Chondrocyte (in vitro differentiated cells): ENCODE measurements at regions not wholly inside any gene's neighbourhood (a gene's known extent, or its start where the extent isn't known, plus 50 kb on each side); places are given as distances from the start of the nearest gene placed in this dataset.
"Not testable (repeated sequence)": the region's sequence is repeated elsewhere in the genome, so short reads cannot be mapped to it uniquely, and the experiment has no call there.

Experiments used
- DNase-seq: peaks from one replicate; pipeline ENCODE4 v3.0.0; 2021; ENCODE audit warnings: mixed read lengths, low spot score
- H3K27ac Mint-ChIP-seq: one replicate; pipeline ENCODE4 v1.8.0; 2021; ENCODE audit warnings: mild to moderate bottlenecking, moderate library complexity, mixed read lengths; ENCODE audit not compliant: unreplicated experiment
- H3K27me3 Mint-ChIP-seq: 2 replicates; pipeline ENCODE4 v1.8.0; 2021; ENCODE audit warnings: low read depth, mixed read lengths
- H3K36me3 Mint-ChIP-seq: 2 replicates; pipeline ENCODE4 v1.8.0; 2021; ENCODE audit warnings: low read depth, mixed read lengths
- H3K4me1 Mint-ChIP-seq: 2 replicates; pipeline ENCODE4 v1.8.0; 2021; ENCODE audit warnings: low read depth, mild to moderate bottlenecking, mixed read lengths
- H3K4me3 Mint-ChIP-seq: one replicate; pipeline ENCODE4 v1.8.0; 2021; ENCODE audit warnings: mild to moderate bottlenecking, moderate library complexity, mixed read lengths; ENCODE audit not compliant: unreplicated experiment
- H3K9me3 Mint-ChIP-seq: 2 replicates; pipeline ENCODE4 v1.8.0; 2021; ENCODE audit warnings: low read depth, mixed read lengths
- TF ChIP-seq, protein P1 (sequence below): fragments of 200-600 bp; sonication (generic); IDR thresholded peaks from 2 replicates; pipeline ENCODE4 v1.5.0; 2021; ENCODE audit warnings: antibody characterized with exemption, mild to moderate bottlenecking, moderate library complexity

DNA sequence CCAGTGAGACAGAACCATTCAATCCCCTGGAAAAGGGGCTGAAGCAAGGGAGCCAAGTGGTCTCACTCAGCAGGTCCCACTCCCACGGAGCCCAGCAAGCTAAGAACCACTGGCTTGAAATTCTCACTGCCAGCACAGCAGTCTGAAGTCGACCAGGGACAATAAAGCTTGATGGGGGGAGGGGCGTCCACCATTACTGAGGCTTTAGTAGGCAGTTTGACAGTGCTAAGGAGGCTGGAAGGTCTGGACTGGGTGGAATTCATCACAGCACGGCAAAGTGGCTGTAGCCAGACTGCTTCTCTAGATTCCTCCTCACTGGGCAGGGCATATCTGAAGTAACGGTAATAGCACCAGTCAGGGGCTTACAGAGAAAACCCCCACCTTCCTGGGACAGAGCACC lies 105.4 kb upstream of the GORAB start:
- H3K4me1 Mint-ChIP-seq = peaks cover 4% of the 10 kb centered on the region
- no peak overlapping the region for H3K27ac Mint-ChIP-seq
- TF ChIP-seq, protein P1, sequence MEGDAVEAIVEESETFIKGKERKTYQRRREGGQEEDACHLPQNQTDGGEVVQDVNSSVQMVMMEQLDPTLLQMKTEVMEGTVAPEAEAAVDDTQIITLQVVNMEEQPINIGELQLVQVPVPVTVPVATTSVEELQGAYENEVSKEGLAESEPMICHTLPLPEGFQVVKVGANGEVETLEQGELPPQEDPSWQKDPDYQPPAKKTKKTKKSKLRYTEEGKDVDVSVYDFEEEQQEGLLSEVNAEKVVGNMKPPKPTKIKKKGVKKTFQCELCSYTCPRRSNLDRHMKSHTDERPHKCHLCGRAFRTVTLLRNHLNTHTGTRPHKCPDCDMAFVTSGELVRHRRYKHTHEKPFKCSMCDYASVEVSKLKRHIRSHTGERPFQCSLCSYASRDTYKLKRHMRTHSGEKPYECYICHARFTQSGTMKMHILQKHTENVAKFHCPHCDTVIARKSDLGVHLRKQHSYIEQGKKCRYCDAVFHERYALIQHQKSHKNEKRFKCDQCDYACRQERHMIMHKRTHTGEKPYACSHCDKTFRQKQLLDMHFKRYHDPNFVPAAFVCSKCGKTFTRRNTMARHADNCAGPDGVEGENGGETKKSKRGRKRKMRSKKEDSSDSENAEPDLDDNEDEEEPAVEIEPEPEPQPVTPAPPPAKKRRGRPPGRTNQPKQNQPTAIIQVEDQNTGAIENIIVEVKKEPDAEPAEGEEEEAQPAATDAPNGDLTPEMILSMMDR = no peak
- H3K36me3 Mint-ChIP-seq = peaks cover 12% of the 10 kb centered on the region
- no peak overlapping the region for H3K4me3 Mint-ChIP-seq
- peaks cover 19% of the 10 kb centered on the region for H3K9me3 Mint-ChIP-seq
- no peaks in the 10 kb centered on the region for H3K27me3 Mint-ChIP-seq
- no peak for DNase-seq

DNA sequence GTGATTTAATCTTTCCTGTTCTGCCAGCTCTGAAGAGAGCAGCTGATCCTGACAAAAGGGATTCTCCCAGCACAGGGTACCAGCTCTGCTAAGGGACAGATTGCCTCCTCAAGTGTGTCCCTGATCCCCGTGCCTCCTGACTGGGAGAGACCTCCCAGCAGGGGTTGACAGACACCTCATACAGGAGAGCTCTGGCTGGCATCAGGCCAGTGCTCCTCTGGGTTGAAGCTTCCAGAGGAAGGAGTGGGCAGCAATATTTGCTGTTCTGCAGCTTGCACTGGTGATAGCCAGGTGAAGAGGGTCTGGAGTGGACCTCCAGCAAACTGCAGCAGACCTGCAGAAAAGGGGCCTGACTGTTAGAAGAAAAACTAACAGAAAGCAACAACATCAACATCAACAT lies 105.0 kb upstream of the GORAB start:
- peaks cover 12% of the 10 kb centered on the region for H3K36me3 Mint-ChIP-seq
- peaks cover 19% of the 10 kb centered on the region for H3K9me3 Mint-ChIP-seq
- H3K27ac Mint-ChIP-seq, H3K4me3 Mint-ChIP-seq, H3K4me1 Mint-ChIP-seq, DNase-seq, H3K27me3 Mint-ChIP-seq: not testable (repeated sequence)

DNA sequence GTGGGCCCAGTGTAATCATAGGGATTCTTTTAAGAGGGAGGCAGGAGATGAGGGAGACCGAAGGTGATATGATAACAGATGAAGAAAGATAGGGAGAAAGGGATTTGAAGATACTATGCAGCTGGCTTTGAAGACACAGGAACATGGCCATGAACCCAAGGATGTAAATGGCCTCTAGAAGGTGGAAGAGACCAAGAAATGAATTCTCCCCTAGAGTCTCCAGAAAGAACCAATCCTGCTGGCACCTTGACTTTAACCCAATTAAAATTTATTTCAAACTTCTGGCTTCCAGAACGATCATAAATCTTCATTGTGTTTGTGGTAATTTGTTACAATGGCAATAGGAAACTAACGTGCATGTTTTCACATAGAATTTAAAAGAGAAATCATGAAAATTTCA lies 95.0 kb upstream of the GORAB start:
- no peaks in the 10 kb centered on the region for H3K36me3 Mint-ChIP-seq
- no peaks in the 10 kb centered on the region for H3K27me3 Mint-ChIP-seq
- peaks cover 5% of the 10 kb centered on the region for H3K9me3 Mint-ChIP-seq
- TF ChIP-seq, protein P1 = no peak
- H3K27ac Mint-ChIP-seq = no peak overlapping the region
- no peak for DNase-seq
- H3K4me3 Mint-ChIP-seq = no peak overlapping the region
- no peaks in the 10 kb centered on the region for H3K4me1 Mint-ChIP-seq

DNA sequence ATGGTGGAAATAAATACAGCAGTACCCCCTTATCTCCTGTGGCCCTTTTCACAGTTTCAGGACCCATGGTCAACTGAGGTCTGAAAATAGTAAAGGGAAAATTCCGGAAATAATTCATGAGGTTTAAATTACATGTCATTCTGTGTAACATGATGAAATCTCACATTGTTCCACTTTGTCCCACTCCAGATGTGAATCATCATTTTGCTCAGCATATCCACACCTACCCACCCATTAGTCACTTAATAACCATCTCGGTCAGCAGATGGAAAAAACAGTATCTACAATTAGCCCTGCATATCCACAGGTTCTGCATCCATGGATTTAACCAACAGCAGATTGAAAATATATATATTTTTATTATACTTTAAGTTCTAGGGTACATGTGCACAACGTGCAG lies 86.9 kb upstream of the GORAB start:
- TF ChIP-seq, protein P1 = no peak
- Mint-ChIP-seq H3K4me1 (peaks cover 10% of the 10 kb centered on the region), H3K27me3 (no peaks in the 10 kb centered on the region), H3K4me3 (no peak overlapping the region), H3K36me3 (no peaks in the 10 kb centered on the region), H3K27ac (no peak overlapping the region), H3K9me3 (peaks cover 5% of the 10 kb centered on the region)
- no peak for DNase-seq

DNA sequence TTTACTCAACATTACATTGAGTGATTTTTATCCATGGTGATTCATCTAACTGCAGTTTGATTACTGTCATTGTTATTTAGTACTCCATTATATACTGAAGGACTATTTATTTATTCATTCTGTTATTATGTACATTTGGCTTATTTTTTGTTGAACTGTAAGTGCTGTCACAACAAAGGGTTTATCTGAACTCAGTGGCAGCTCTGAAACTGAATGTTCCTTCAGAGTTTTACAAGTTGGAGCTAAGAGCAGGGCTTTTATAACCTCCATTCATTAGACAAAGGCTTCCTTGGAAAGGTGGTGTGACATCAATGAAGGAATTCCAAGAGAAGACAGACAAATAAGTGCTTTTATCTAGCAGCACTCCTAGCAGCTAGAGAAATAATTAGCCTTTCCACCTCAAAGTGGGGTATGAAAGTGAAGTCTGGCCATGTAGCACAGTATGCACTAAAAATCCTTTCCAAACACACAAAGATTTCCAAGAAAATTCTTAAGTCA lies 83.3 kb upstream of the GORAB start:
- Mint-ChIP-seq H3K36me3 (no peaks in the 10 kb centered on the region), H3K27ac (no peak overlapping the region), H3K27me3 (no peaks in the 10 kb centered on the region), H3K4me1 (peaks cover 10% of the 10 kb centered on the region), H3K4me3 (no peak overlapping the region), H3K9me3 (peaks cover 8% of the 10 kb centered on the region)
- no peak for DNase-seq
- TF ChIP-seq, protein P1 = no peak

DNA sequence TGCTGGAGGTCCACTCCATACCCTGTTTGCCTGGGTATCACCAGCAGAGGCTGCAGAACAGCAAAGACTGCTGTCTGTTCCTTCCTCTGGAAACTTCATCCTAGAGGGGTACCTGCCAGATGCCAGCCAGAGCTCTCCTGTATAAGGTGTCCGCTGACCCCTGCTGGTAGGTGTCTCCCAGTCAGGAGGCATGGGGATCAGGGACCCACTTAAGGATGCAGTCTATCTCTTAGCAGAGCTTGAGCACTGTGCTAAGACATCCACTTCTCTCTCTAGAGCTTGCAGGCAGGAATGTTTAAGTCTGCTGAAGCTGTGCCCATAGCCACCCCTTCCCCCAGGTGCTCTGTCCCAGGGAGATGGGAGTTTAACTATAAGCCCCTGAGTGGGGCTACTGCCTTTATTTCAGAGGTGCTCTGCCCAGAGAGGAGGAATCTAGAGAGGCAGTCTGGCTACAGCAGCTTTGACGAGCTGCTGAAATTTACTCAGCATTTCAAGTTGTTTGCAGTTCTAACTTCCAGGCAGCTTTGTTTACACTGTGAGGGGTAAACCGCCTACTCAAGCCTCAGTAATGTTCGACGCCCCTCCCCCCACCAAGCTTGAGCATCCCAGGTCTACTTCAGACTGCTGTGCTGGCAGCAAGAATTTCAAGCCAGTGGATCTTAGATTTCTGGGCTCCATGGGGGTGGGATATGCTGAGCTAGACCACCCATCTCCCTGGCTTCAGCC lies 74.5 kb upstream of the GORAB start:
- not testable (repeated sequence) for DNase-seq, H3K27me3 Mint-ChIP-seq, H3K4me3 Mint-ChIP-seq, H3K27ac Mint-ChIP-seq, H3K36me3 Mint-ChIP-seq
- Mint-ChIP-seq H3K4me1 (peaks cover 24% of the 10 kb centered on the region), H3K9me3 (peaks cover 29% of the 10 kb centered on the region)
- TF ChIP-seq, protein P1 = peak; percentile 47
